SK-N-SH treated with all-trans-retinoic acid at 6 μM for 48 hours (cell line): ENCODE measurements at regions not wholly inside any gene's neighbourhood (a gene's known extent, or its start where the extent isn't known, plus 50 kb on each side); places are given as distances from the start of the nearest gene placed in this dataset.

Source experiments
- RARB ChIP-seq: fragments of 250-450 bp; sonication (Bioruptor Pico); IDR thresholded peaks from 2 replicates; pipeline ENCODE4 v1.8.0; 2021; ENCODE audit warnings: mild to moderate bottlenecking, moderate library complexity
- ZNF70 ChIP-seq: fragments of 450-650 bp; formaldehyde crosslinking; IDR thresholded peaks from 2 replicates; pipeline ENCODE4 v1.5.0; 2020; ENCODE audit warnings: mild to moderate bottlenecking, moderate library complexity

GRCh38 chr4:81566161-81566591 lies 94.5 kb upstream of the RASGEF1B start:
- TF ChIP-seq ZNF70 (CRISPR knock-in tag) (no peak), RARB (CRISPR knock-in tag) (no peak)
